H1 (cell line): ENCODE measurements at regions not wholly inside any gene's neighbourhood (a gene's known extent, or its start where the extent isn't known, plus 50 kb on each side); places are given as distances from the start of the nearest gene placed in this dataset.

ENCODE experiments used
- ASH2L ChIP-seq: fragments of 200-600, 300-600 bp; sonication (generic); IDR thresholded peaks from one replicate; pipeline ENCODE4 v1.7.1; 2017; ENCODE audit warnings: low read length
- CHD2 ChIP-seq: IDR thresholded peaks from 2 replicates; pipeline ENCODE4 v1.6.1; 2012; ENCODE audit warnings: low read length, improper control_type of control experiment
- E2F6 ChIP-seq: IDR thresholded peaks from 2 replicates; pipeline ENCODE4 v1.6.1; 2012; ENCODE audit warnings: inconsistent platforms
- SP4 ChIP-seq: IDR thresholded peaks from 2 replicates; pipeline ENCODE4 v1.6.1; 2012; ENCODE audit warnings: low read length, inconsistent platforms

GRCh38 chr18:22048932-22049615, 120.3 kb upstream of the GATA6 start (continued):
- TF ChIP-seq ASH2L (no peak), E2F6 (no peak), SP4 (no peak), CHD2 (no peak)
